ENCODE measurements at regions not wholly inside any gene's neighbourhood (a gene's known extent, or its start where the extent isn't known, plus 50 kb on each side); places are given as distances from the start of the nearest gene placed in this dataset.
"Not testable (repeated sequence)": the region's sequence is repeated elsewhere in the genome, so short reads cannot be mapped to it uniquely, and the experiment has no call there.

GRCh38 chr1:102691592-102692090 lies 416.7 kb downstream of the COL11A1 start:
- no peaks in the 10 kb centered on the region for H3K27me3 ChIP-seq (ENCODE audit: insufficient read depth, insufficient read length)
- H3K9me3 ChIP-seq (ENCODE audit: insufficient read depth, low read length), result no peaks in the 10 kb centered on the region; the same call in 1 of the 2 replicates
- H3K9ac ChIP-seq (ENCODE audit: insufficient read length, low read depth), result no peak overlapping the region
- DNase-seq (ENCODE audit: low read depth, low spot score), result no peak
- TF ChIP-seq SUZ12 (IDR thresholded peaks at IDR 0.05; ENCODE audit: extremely low read depth, insufficient read depth, insufficient read length), result no peak
- no peak for TF ChIP-seq YY1 (IDR thresholded peaks at IDR 0.05; ENCODE audit: insufficient read depth, insufficient read length)
- TF ChIP-seq ZNF274 (IDR thresholded peaks at IDR 0.05; ENCODE audit: low read depth, low read length), result no peak
- H3K36me3 ChIP-seq (ENCODE audit: insufficient read depth, insufficient read length, low read length), result no peaks in the 10 kb centered on the region
- H3K4me1 ChIP-seq (ENCODE audit: insufficient read depth, insufficient read length), result no peaks in the 10 kb centered on the region
- H3K4me3 ChIP-seq (ENCODE audit: insufficient read length, low read depth), result no peak overlapping the region

GRCh38 chr1:102687383-102687782 lies 420.9 kb downstream of the COL11A1 start:
- Histone ChIP-seq H3K36me3 (ENCODE audit: insufficient read depth, insufficient read length, low read length) (no peaks in the 10 kb centered on the region), H3K27me3 (ENCODE audit: insufficient read depth, insufficient read length) (no peaks in the 10 kb centered on the region), H3K9ac (ENCODE audit: insufficient read length, low read depth) (no peak overlapping the region), H3K9me3 (ENCODE audit: insufficient read depth, low read length) (no peaks in the 10 kb centered on the region), H3K4me3 (ENCODE audit: insufficient read length, low read depth) (no peak overlapping the region), H3K4me1 (ENCODE audit: insufficient read depth, insufficient read length) (no peaks in the 10 kb centered on the region)
- TF ChIP-seq ZNF274 (IDR thresholded peaks at IDR 0.05; ENCODE audit: low read depth, low read length) (no peak), SUZ12 (IDR thresholded peaks at IDR 0.05; ENCODE audit: extremely low read depth, insufficient read depth, insufficient read length) (no peak), YY1 (IDR thresholded peaks at IDR 0.05; ENCODE audit: insufficient read depth, insufficient read length) (no peak)
- DNase-seq (ENCODE audit: low read depth, low spot score), result no peak

- no peak overlapping the region for H3K9ac ChIP-seq (ENCODE audit: insufficient read length, low read depth)
- no peaks in the 10 kb centered on the region for H3K9me3 ChIP-seq (ENCODE audit: insufficient read depth, low read length)
- H3K27me3 ChIP-seq (ENCODE audit: insufficient read depth, insufficient read length), result no peaks in the 10 kb centered on the region
- no peaks in the 10 kb centered on the region for H3K36me3 ChIP-seq (ENCODE audit: insufficient read depth, insufficient read length, low read length)
- no peak overlapping the region for H3K4me3 ChIP-seq (ENCODE audit: insufficient read length, low read depth)
- H3K4me1 ChIP-seq (ENCODE audit: insufficient read depth, insufficient read length), result no peaks in the 10 kb centered on the region
- TF ChIP-seq YY1 (IDR thresholded peaks at IDR 0.05; ENCODE audit: insufficient read depth, insufficient read length), result no peak
- TF ChIP-seq ZNF274 (IDR thresholded peaks at IDR 0.05; ENCODE audit: low read depth, low read length), result no peak
- no peak for TF ChIP-seq SUZ12 (IDR thresholded peaks at IDR 0.05; ENCODE audit: extremely low read depth, insufficient read depth, insufficient read length)
- DNase-seq (ENCODE audit: low read depth, low spot score), result no peak
These were observed 446.8 kb downstream of the COL11A1 start for GRCh38 chr1:102661481-102661880.

- Histone ChIP-seq H3K4me3 (ENCODE audit: insufficient read length, low read depth) (peak overlapping the region; percentile 66), H3K9ac (ENCODE audit: insufficient read length, low read depth) (peak overlapping the region; percentile 50)
- DNase-seq (ENCODE audit: low read depth, low spot score); H3K9me3 ChIP-seq (ENCODE audit: insufficient read depth, low read length); H3K27me3 ChIP-seq (ENCODE audit: insufficient read depth, insufficient read length); H3K36me3 ChIP-seq (ENCODE audit: insufficient read depth, insufficient read length, low read length); H3K4me1 ChIP-seq (ENCODE audit: insufficient read depth, insufficient read length): not testable (repeated sequence)
These were observed 448.3 kb downstream of the COL11A1 start for GRCh38 chr1:102659876-102660483.

- Histone ChIP-seq H3K9me3 (ENCODE audit: insufficient read depth, low read length) (no peaks in the 10 kb centered on the region), H3K4me1 (ENCODE audit: insufficient read depth, insufficient read length) (no peaks in the 10 kb centered on the region), H3K9ac (ENCODE audit: insufficient read length, low read depth) (no peak overlapping the region), H3K4me3 (ENCODE audit: insufficient read length, low read depth) (no peak overlapping the region), H3K36me3 (ENCODE audit: insufficient read depth, insufficient read length, low read length) (no peaks in the 10 kb centered on the region), H3K27me3 (ENCODE audit: insufficient read depth, insufficient read length) (no peaks in the 10 kb centered on the region)
- DNase-seq (ENCODE audit: low read depth, low spot score), result no peak
- TF ChIP-seq SUZ12 (IDR thresholded peaks at IDR 0.05; ENCODE audit: extremely low read depth, insufficient read depth, insufficient read length) (no peak), ZNF274 (IDR thresholded peaks at IDR 0.05; ENCODE audit: low read depth, low read length) (no peak), YY1 (IDR thresholded peaks at IDR 0.05; ENCODE audit: insufficient read depth, insufficient read length) (no peak)
These were observed 453.3 kb downstream of the COL11A1 start for GRCh38 chr1:102655034-102655433.

GRCh38 chr1:102640872-102641271 lies 467.4 kb downstream of the COL11A1 start:
- no peaks in the 10 kb centered on the region for H3K27me3 ChIP-seq (ENCODE audit: insufficient read depth, insufficient read length)
- no peak overlapping the region for H3K9ac ChIP-seq (ENCODE audit: insufficient read length, low read depth)
- H3K4me3 ChIP-seq (ENCODE audit: insufficient read length, low read depth), result no peak overlapping the region
- no peaks in the 10 kb centered on the region for H3K36me3 ChIP-seq (ENCODE audit: insufficient read depth, insufficient read length, low read length)
- H3K4me1 ChIP-seq (ENCODE audit: insufficient read depth, insufficient read length), result no peaks in the 10 kb centered on the region
- no peak for DNase-seq (ENCODE audit: low read depth, low spot score)
- TF ChIP-seq ZNF274 (IDR thresholded peaks at IDR 0.05; ENCODE audit: low read depth, low read length) (no peak), YY1 (IDR thresholded peaks at IDR 0.05; ENCODE audit: insufficient read depth, insufficient read length) (no peak), SUZ12 (IDR thresholded peaks at IDR 0.05; ENCODE audit: extremely low read depth, insufficient read depth, insufficient read length) (no peak)
- no peaks in the 10 kb centered on the region for H3K9me3 ChIP-seq (ENCODE audit: insufficient read depth, low read length)

GRCh38 chr1:102640312-102640711 lies 468.0 kb downstream of the COL11A1 start:
- TF ChIP-seq YY1 (IDR thresholded peaks at IDR 0.05; ENCODE audit: insufficient read depth, insufficient read length), result no peak
- no peak for TF ChIP-seq SUZ12 (IDR thresholded peaks at IDR 0.05; ENCODE audit: extremely low read depth, insufficient read depth, insufficient read length)
- no peak for TF ChIP-seq ZNF274 (IDR thresholded peaks at IDR 0.05; ENCODE audit: low read depth, low read length)
- DNase-seq (ENCODE audit: low read depth, low spot score), result no peak
- Histone ChIP-seq H3K9me3 (ENCODE audit: insufficient read depth, low read length) (no peaks in the 10 kb centered on the region), H3K36me3 (ENCODE audit: insufficient read depth, insufficient read length, low read length) (no peaks in the 10 kb centered on the region), H3K27me3 (ENCODE audit: insufficient read depth, insufficient read length) (no peaks in the 10 kb centered on the region), H3K9ac (ENCODE audit: insufficient read length, low read depth) (no peak overlapping the region), H3K4me3 (ENCODE audit: insufficient read length, low read depth) (no peak overlapping the region), H3K4me1 (ENCODE audit: insufficient read depth, insufficient read length) (no peaks in the 10 kb centered on the region)
